ENCODE measurements at regions not wholly inside any gene's neighbourhood (a gene's known extent, or its start where the extent isn't known, plus 50 kb on each side); places are given as distances from the start of the nearest gene placed in this dataset.
A peak's percentile ranks its signal among the peaks of the same experiment; 100 is the strongest.

GRCh38 chr19:46945694-46946489 is 73.7 kb upstream of the NPAS1 start:
- no peak for DNase-seq

GRCh38 chr19:46946611-46947238 is 72.9 kb upstream of the NPAS1 start:
- DNase-seq, result no peak

- no peak for DNase-seq
Observed at GRCh38 chr19:46947866-46948265, 71.8 kb upstream of the NPAS1 start.

GRCh38 chr19:46950526-46951170 is 69.0 kb upstream of the NPAS1 start:
- DNase-seq, result no peak

GRCh38 chr19:46951171-46951986 is 68.3 kb upstream of the NPAS1 start:
- DNase-seq, result peak; percentile 79

- DNase-seq, result no peak
Observed at GRCh38 chr19:46952874-46953273, 66.8 kb upstream of the NPAS1 start.

- no peak for DNase-seq
Observed at GRCh38 chr19:46953955-46954501, 65.6 kb upstream of the NPAS1 start.

GRCh38 chr19:46954502-46954992 is 65.1 kb upstream of the NPAS1 start:
- no peak for DNase-seq

- DNase-seq, result peak; percentile 57
Observed at GRCh38 chr19:46954993-46955812, 64.4 kb upstream of the NPAS1 start.

GRCh38 chr19:46955813-46956371 is 63.7 kb upstream of the NPAS1 start:
- no peak for DNase-seq

GRCh38 chr19:46958532-46958931 is 61.1 kb upstream of the NPAS1 start:
- peak; percentile 46 for DNase-seq

GRCh38 chr19:46959894-46960556 is 59.6 kb upstream of the NPAS1 start:
- DNase-seq, result peak; percentile 27

- no peak for DNase-seq
Observed at GRCh38 chr19:46962030-46962570, 57.5 kb upstream of the NPAS1 start.

GRCh38 chr19:46963093-46963734 is 56.4 kb upstream of the NPAS1 start:
- DNase-seq, result peak; percentile 96

- DNase-seq, result no peak
Observed at GRCh38 chr19:46967578-46968032, 52.0 kb upstream of the NPAS1 start.

Data from fibroblast of skin of right quadriceps (primary cell).